Peyer's patch (tissue), 4 donors: ENCODE measurements at regions not wholly inside any gene's neighbourhood (a gene's known extent, or its start where the extent isn't known, plus 50 kb on each side); places are given as distances from the start of the nearest gene placed in this dataset.

Experiments
- DNase-seq, 3 donors: peaks; one replicate each; pipeline ENCODE4 v3.0.0-alpha.2; 2017 to 2019
- H3K27ac ChIP-seq, 4 donors: fragments of 200-600 bp; sonication (generic); one replicate each; pipeline ENCODE4 v1.5.1; 2016 to 2019
- H3K27me3 ChIP-seq, 2 donors: fragments of 200-600 bp; sonication (generic); one replicate each; pipeline ENCODE4 v1.5.1; 2019
- H3K36me3 ChIP-seq, 3 donors: fragments of 200-600 bp; sonication (generic); one replicate each; pipeline ENCODE4 v1.5.1; 2016 to 2019
- H3K4me1 ChIP-seq, 4 donors: fragments of 200-600 bp; sonication (generic); one replicate each; pipeline ENCODE4 v1.5.1; 2016 to 2019
- H3K4me3 ChIP-seq, 4 donors: fragments of 200-600 bp; sonication (generic); 1 replicate in 3 of 4; 2 replicates in 1 of 4; pipeline ENCODE4 v1.5.1; 2016 to 2019; ENCODE audit warnings: mild to moderate bottlenecking in 1 of 4
- H3K9me3 ChIP-seq, 4 donors: fragments of 200-600 bp; sonication (generic); one replicate each; pipeline ENCODE4 v1.5.1; 2016 to 2019; ENCODE audit warnings: mild to moderate bottlenecking in 1 of 4
- CTCF ChIP-seq, 6 experiments: fragments of 450-650 bp in 4 of 6; fragments of 200-600 bp in 2 of 6; sonication (generic) in 1 of 6; IDR thresholded peaks; one replicate each; pipeline ENCODE4 v1.5.1; 2017 to 2019; ENCODE audit warnings: antibody characterized with exemption in 6 of 6, mild to moderate bottlenecking in 3 of 6, moderate library complexity in 1 of 6
- POLR2A ChIP-seq, 2 donors: fragments of 450-650 bp; IDR thresholded peaks; one replicate each; pipeline ENCODE4 v1.5.1; 2017; ENCODE audit warnings: antibody characterized with exemption in 2 of 2, mild to moderate bottlenecking in 2 of 2, moderate library complexity in 2 of 2

DNA sequence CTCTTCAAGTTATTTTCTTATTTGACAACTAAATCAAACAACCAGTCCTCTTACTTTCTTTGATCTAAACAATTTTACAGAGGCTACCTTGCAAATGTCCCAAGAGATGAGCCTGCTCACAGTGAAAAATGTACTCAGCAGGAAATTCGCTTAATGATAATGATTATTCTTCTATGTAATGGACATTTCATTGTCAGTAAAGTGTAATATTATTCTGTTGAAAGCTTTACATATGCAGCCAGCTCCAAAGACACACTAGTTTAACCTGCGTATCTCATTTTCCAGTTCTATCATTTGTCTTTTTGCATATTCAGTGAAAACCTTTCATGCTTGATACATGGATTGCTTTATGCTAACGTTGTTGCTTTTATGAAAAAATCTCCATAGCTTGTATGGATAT lies 758.7 kb upstream of the ZNF608 start:
- no peaks in the 10 kb centered on the region for H3K4me1 ChIP-seq
- no peak for TF ChIP-seq POLR2A (IDR thresholded peaks at IDR 0.05)
- H3K36me3 ChIP-seq, result no peaks in the 10 kb centered on the region
- no peak overlapping the region for H3K27ac ChIP-seq
- H3K27me3 ChIP-seq, result no peaks in the 10 kb centered on the region
- no peaks in the 10 kb centered on the region for H3K9me3 ChIP-seq
- no peak for DNase-seq
- no peak overlapping the region for H3K4me3 ChIP-seq

DNA sequence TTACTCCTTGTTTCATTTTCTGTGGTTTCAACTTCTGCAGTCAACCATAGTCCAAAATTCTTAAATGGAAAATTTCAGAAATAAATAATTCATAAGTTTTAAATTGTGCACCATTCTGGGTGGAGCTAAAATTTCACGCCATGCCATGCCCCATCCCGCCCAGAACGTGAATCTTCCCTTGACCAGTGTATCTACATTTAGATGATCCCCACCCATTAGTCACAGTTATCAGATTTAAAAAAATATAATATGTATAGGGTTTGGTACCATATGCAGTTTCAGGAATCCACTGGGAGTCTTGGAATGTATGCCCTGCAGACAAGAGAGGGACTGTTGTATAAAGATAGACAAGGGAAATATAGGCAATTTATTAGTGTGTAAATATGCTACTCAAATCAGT lies 759.7 kb upstream of the ZNF608 start:
- TF ChIP-seq POLR2A (IDR thresholded peaks at IDR 0.05) (no peak), CTCF (IDR thresholded peaks at IDR 0.05) (no peak)
- no peaks in the 10 kb centered on the region for H3K36me3 ChIP-seq
- H3K4me1 ChIP-seq, result no peaks in the 10 kb centered on the region
- H3K4me3 ChIP-seq, result no peak overlapping the region
- no peak for DNase-seq
- no peaks in the 10 kb centered on the region for H3K27me3 ChIP-seq
- H3K27ac ChIP-seq, result no peak overlapping the region
- no peaks in the 10 kb centered on the region for H3K9me3 ChIP-seq

GRCh38 chr5:125508225-125508624 lies 761.8 kb upstream of the ZNF608 start:
- TF ChIP-seq CTCF (IDR thresholded peaks at IDR 0.05) (no peak), POLR2A (IDR thresholded peaks at IDR 0.05) (no peak)
- no peaks in the 10 kb centered on the region for H3K36me3 ChIP-seq
- H3K27me3 ChIP-seq, result no peaks in the 10 kb centered on the region
- H3K27ac ChIP-seq, result no peak overlapping the region
- H3K4me1 ChIP-seq, result no peaks in the 10 kb centered on the region
- H3K4me3 ChIP-seq, result no peak overlapping the region
- H3K9me3 ChIP-seq, result no peaks in the 10 kb centered on the region
- no peak for DNase-seq

DNA sequence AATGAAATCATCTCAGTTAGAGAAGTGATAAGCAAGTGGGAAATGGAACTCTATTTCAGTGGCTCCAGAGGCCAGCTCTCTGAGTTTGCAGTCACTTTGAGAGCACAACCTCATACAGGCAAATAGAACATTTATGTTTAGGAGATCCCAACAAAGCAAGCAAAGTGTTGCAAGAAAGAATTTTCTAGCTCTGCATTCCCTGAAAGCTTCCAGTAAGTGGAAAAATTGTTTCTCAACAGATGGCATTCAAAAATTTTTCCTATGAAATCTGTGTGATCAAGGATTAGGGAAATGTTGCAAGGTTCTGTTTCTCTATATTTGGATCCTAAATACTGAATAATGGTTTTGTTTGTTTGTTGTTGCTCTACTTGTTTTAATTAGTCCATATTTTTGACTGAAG lies 764.2 kb upstream of the ZNF608 start:
- no peak for TF ChIP-seq CTCF (IDR thresholded peaks at IDR 0.05)
- TF ChIP-seq POLR2A (IDR thresholded peaks at IDR 0.05), result no peak
- no peaks in the 10 kb centered on the region for H3K9me3 ChIP-seq
- H3K36me3 ChIP-seq, result no peaks in the 10 kb centered on the region
- H3K27me3 ChIP-seq, result no peaks in the 10 kb centered on the region
- no peak overlapping the region for H3K4me3 ChIP-seq
- H3K4me1 ChIP-seq, result no peaks in the 10 kb centered on the region
- no peak overlapping the region for H3K27ac ChIP-seq
- DNase-seq, result no peak

- Histone ChIP-seq H3K36me3 (no peaks in the 10 kb centered on the region), H3K9me3 (no peaks in the 10 kb centered on the region), H3K4me3 (no peak overlapping the region), H3K27me3 (no peaks in the 10 kb centered on the region), H3K4me1 (no peaks in the 10 kb centered on the region), H3K27ac (no peak overlapping the region)
- TF ChIP-seq POLR2A (IDR thresholded peaks at IDR 0.05) (no peak), CTCF (IDR thresholded peaks at IDR 0.05) (no peak)
- DNase-seq, result no peak
Measured at GRCh38 chr5:125517973-125518550, 771.6 kb upstream of the ZNF608 start.

GRCh38 chr5:125521289-125521688 lies 774.9 kb upstream of the ZNF608 start:
- no peaks in the 10 kb centered on the region for H3K36me3 ChIP-seq
- H3K4me1 ChIP-seq, result no peaks in the 10 kb centered on the region
- no peak overlapping the region for H3K27ac ChIP-seq
- no peaks in the 10 kb centered on the region for H3K27me3 ChIP-seq
- no peak for DNase-seq
- no peaks in the 10 kb centered on the region for H3K9me3 ChIP-seq
- H3K4me3 ChIP-seq, result no peak overlapping the region
- TF ChIP-seq POLR2A (IDR thresholded peaks at IDR 0.05) (no peak), CTCF (IDR thresholded peaks at IDR 0.05) (no peak)
